Endothelial cell of hepatic sinusoid (primary cell): ENCODE measurements at regions not wholly inside any gene's neighbourhood (a gene's known extent, or its start where the extent isn't known, plus 50 kb on each side); places are given as distances from the start of the nearest gene placed in this dataset.
"Not testable (repeated sequence)": the region's sequence is repeated elsewhere in the genome, so short reads cannot be mapped to it uniquely, and the experiment has no call there.

Source experiments
- in situ Hi-C: cut with HindIII; loops from 2 replicates; pipeline ENCODE4 v1.10.0; 2017; ENCODE audit warnings: low sequenced_read_pairs

DNA sequence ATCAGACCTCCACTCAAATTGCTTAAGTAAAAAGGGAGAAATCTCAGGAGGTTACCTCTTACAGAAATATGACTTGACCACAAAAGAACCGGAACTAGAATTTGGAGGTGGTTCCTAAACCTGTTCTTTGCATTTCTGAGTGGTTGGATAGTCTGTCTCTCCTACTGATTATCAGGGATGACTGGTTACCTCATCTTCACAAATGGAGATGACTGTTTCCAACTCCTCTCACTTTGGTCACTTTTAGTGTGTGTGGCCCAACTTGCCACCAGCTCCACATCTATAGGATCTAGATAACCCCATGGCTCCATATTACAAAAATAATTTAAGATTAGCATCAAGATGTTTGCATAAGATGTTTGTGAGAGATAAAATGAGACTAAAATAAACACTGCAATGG lies 95.5 kb downstream of the CCDC71L start:
- in situ Hi-C loops: no loop called here

- in situ Hi-C loops: loop anchor here (5.0 kb wide), 1 partner anchor 71 kb away; no protein-coding TSS in a partner anchor
Measured at GRCh38 chr7:106563466-106564150, 97.3 kb downstream of the CCDC71L start.

- in situ Hi-C loops: loop anchor here (5.0 kb wide), 1 partner anchor 71 kb away; no protein-coding TSS in a partner anchor
Measured at GRCh38 chr7:106562711-106563366, 98.1 kb downstream of the CCDC71L start.

DNA sequence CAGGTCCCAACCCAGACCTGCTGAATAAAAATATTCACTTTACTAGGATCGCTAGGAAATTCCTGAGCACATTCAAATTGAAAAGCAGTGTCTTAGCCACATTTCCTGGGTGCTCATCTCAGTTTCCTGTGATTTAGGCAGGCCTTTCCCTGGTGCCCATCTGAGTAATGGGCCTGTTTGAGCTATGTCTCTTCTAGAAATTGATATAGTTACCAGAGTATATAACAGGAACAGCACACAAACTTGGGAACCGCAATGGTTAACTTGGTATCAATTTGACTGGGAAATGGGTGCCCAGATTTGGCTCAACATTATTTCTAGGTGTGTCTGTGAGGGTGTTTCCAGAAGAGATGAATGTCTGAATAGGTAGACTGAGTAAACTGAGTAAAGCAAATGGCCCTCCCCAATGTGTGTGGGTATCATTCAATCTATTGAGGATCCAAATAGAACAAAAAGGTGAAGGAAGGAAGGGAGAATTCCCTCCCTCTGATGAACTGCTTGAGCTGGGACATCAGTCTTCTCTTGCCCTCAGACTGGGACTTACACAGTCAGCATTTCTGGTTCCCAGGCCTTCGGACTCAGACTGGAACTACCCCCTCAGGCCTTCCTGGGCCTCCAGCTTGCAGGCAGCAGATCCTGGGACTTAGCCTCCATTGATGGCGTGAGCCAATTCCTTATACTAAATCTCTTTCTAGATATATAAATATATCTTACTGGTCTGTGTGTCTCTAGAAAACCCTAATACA lies 99.1 kb downstream of the CCDC71L start:
- in situ Hi-C loops: loop anchor here (5.0 kb wide), 1 partner anchor 70 kb away; no protein-coding TSS in a partner anchor

- in situ Hi-C loops: loop anchor here (5.0 kb wide), 1 partner anchor 69 kb away; no protein-coding TSS in a partner anchor
Measured at GRCh38 chr7:106561151-106561550, 99.8 kb downstream of the CCDC71L start.

GRCh38 chr7:106560482-106560881 lies 100.5 kb downstream of the CCDC71L start:
- in situ Hi-C loops: loop anchor here (5.0 kb wide), 1 partner anchor 68 kb away; no protein-coding TSS in a partner anchor

DNA sequence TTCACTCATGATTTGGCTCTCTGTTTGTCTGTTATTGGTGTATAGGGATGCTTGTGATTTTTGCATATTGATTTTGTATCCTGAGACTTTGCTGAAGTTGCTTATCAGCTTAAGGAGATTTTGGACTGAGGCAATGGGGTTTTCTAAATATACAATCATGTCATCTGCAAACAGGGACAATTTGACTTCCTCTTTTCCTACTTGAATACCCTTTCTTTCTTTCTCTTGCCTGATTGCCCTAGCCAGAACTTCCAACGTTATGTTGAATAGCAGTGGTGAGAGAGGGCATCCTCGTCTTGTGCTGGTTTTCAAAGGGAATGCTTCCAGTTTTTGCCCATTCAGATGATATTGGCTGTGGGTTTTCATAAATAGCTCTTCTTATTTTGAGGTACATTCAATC lies 104.7 kb downstream of the CCDC71L start:
- in situ Hi-C loops: not testable (repeated sequence)

DNA sequence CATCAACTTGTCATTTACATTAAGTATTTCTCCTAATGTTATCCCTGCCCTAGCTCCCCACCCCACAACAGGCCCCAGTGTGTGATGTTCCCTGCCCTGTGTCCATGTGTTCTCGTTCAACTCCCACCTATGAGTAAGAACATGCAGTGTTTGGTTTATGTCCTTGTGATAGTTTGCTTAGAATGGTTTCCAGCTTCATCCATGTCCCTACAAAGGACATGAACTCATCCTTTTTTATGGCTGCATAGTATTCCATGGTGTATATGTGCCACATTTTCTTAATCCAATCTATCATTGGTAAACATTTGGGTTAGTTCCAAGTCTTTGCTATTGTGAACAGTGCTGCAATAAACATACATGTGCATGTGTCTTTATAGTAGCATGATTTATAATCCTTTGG lies 106.3 kb downstream of the CCDC71L start:
- in situ Hi-C loops: not testable (repeated sequence)

DNA sequence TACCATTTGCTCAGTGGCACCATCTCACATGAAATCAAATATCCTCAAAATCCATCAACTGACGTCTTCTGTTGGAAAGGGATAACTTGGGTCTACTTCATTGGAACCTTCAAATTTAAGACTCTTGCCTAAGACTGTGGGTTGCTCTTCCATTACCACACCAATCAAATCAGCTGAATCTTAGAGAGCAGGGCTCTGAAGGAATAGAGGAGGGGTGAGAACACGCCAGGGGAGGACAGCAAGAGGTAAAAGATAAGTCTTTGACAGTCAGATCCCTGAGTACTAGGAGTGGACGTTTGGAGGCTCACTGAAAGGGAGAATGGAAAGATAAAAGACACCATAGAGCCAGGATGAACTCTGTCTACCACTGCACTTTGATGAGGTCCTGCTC lies 107.5 kb downstream of the CCDC71L start:
- in situ Hi-C loops: no loop called here

DNA sequence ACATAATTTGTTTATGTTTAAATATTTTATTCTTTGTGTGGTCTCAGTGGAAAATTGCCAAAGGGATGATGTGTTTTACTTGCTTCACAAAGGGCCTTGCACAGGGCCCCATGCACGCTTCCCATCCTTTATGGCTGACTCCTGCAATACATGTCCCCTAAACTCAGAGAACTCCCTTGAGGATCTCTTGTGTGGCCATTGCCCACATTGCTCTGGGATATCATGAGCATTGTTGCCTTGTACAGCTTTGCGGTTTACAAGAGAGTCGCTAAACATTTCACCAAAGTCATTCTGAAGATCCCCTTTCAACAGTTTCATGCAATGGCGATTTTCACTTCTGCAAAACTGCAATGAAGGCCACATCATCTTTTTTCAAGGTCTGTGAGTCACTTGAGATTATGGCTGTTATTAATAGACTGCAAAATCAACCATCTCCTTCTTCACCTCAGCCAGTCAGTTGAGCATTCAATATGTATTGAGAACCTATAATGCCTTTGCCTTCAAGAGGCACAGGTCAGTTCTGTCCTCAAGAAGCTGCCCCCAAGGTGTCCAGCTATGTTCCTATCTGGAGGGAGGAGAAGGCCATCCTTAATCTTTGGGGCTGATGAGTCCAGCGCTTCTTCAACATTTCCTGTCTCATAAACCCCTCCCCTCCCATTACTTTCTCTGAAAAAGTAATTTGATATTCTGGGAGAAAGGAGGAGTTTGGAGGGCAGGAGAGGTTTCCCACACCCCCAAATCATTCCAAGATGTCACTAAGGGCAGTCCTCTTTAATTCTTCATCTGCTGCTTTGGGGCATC lies 108.1 kb downstream of the CCDC71L start:
- in situ Hi-C loops: no loop called here

GRCh38 chr7:106551936-106552335 lies 109.0 kb downstream of the CCDC71L start:
- in situ Hi-C loops: no loop called here

DNA sequence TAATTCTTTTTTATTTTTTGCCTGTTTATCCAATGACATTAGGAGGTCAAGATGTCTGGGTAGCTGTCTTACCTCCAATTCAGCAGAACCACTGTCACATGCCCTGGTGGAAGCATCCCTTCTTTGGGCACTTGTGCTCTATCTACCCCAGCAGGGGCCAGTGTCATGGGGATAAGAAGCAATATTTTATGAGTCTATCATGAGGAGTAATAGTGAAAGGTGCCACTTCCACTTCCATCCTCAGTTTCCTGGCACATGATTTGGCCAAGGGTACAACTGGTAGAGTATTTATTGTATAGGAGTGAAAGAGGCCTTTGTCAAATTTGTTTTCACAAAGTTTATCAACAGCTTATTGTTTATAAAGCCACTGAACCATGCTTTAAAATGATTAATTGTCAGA lies 112.5 kb downstream of the CCDC71L start:
- in situ Hi-C loops: loop anchor here (5.0 kb wide), 2 partner anchors 49 to 109 kb away; no protein-coding TSS in a partner anchor

DNA sequence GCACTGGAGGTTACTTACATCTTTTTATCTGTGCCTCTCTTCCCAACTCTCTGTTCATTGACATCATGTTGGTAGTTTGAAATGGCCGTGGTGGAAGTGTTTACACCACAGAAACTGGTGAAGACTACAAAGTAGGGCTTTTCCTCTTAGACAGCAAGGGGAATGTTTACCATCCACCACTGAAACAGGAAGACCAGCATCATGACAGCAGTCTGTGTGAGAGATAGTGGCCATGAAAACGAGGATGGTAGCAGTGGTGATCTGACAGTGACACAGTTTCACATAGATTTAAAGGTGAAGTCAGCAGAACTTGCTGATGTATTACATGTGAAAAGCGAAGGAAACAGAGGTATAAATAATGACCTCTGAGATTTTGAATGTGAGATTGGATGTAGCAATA lies 115.7 kb downstream of the CCDC71L start:
- in situ Hi-C loops: loop anchor here (5.0 kb wide), 2 partner anchors 52 to 112 kb away; no protein-coding TSS in a partner anchor

- in situ Hi-C loops: no loop called here
Measured at GRCh38 chr7:106543221-106543757, 117.7 kb downstream of the CCDC71L start.

GRCh38 chr7:106542550-106543220 lies 118.3 kb downstream of the CCDC71L start:
- in situ Hi-C loops: no loop called here

- in situ Hi-C loops: no loop called here
Measured at GRCh38 chr7:106538638-106539037, 122.3 kb downstream of the CCDC71L start.

DNA sequence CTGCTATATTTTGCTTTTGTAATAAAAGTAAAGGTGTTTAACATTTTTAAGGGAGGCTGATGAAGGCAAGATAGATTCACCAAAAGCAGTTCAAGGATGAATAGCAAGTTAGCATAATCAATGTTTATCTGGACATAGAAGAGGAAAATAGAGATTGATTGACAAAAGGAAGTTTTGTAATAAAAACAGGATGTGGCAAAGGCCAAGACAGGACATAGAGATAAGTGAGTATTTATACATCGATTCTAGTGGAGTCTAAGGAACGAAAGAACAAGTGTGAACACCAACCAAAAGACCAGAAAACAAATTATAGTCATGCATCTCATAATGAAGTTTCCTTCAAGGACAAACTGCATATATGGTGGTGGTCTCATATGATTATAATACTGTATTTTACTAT lies 123.8 kb downstream of the CCDC71L start:
- in situ Hi-C loops: no loop called here

DNA sequence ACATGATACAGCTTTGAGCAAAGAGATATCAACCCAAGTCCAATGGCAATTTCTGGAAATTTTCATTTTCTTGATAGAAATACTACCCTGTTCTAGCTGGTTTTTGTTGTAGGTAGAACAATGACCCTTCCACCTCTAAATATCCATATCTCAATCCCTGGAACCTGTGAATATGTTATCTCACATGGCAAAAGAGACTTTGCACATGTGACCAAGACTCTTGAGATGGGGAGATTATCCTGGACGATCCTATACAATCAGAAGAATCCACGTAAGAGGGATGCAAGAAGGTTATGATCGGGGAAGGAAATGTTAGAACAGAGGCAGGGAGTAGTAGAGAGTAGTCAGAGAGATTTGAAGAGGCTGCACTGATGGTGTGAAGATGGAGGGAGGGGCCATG lies 124.9 kb downstream of the CCDC71L start:
- in situ Hi-C loops: no loop called here

DNA sequence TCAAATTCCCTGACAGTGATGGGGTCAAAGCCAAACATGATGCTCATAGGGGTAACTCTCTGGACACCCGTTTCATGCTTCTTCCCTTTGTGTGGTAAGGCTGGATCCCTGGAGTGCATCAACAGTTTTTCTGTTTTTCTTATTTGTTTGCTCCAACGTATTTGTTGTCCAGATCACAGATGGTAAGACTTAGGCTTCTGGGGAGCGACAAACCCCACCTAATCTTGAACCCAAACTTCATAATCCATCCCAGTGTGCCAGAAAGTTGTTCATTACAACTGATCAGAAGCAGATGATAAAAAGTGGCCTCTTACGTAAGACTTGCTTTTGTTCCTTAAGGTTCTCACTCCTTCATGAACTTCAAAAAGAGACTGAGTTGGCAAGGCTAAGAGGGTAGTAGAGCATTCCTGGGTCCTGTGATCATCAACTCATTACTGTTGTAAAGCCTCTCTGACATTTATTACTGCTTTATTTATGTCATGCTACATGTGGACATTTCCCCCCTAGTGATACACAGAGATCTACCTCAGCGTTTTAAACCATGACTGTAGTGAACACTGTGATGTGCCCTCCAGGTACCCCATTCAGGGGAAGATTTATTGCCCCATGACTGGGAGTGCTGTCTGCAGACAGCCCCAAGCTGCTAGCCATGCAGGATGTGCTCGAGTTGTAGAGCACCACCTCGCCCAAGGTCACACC lies 125.6 kb downstream of the CCDC71L start:
- in situ Hi-C loops: no loop called here
